ENCODE measurements at regions not wholly inside any gene's neighbourhood (a gene's known extent, or its start where the extent isn't known, plus 50 kb on each side); places are given as distances from the start of the nearest gene placed in this dataset.

DNA sequence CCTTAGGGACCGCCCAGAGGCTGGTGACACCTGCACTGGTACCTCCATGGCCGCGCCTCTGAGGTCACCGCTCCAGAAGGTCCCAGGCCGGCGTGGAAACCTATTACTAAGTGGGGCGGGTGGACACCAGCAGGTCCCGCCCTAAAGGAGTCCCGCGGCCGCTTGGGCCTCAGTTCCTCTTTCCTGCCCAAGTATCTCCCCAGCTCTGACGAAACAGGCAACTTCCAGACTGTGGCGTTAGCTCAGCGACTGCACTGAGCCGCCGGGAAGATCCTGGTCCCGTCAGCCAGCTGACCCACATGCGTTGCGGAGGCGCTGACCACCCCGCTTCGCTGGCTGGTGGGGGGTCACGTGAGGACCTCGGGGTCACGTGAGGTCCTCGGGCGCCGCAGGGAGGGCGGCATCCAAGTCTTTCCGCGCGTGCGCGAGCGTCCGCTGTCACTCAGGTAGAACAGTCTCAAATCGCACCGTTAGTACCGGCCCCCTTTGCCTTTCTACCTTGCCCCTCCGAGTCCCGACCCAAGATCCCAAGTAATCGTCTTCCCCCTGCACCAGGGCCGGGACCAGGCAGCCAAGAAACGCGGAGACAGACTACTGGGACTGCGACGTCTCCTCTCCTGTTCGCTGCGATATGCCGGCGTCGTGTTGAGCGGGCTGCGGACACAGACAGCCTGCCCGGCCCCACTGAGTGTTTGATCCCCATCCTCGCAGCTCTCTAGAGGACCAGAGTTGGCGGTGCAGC is 53.7 kb upstream of the KDM4C start:
- DNase-seq = peak; percentile 76

DNA sequence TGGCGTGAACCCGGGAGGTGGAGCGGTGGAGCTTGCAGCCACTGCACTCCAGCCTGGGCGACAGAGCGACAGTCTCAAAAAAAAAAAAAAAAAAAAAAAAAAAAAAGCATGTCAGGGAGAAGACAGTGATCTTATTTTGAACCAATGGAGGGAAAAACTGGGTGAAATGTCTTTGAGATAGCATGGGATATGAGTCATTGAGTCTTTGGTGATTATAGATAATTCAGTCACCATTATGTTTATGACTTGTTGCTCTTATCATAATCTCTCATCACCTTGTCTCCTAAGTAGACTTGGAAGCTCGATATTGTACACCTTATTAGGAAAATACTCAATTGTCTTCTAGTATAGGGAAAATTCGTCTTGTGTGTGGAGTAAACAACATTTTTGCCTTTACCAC is 55.1 kb upstream of the KDM4C start:
- DNase-seq = no peak

- DNase-seq = no peak
These were observed 50.6 kb upstream of the GLDC start for GRCh38 chr9:6696178-6696577.

GRCh38 chr9:6695121-6695814 is 49.7 kb upstream of the GLDC start:
- no peak for DNase-seq
